ENCODE measurements at regions not wholly inside any gene's neighbourhood (a gene's known extent, or its start where the extent isn't known, plus 50 kb on each side); places are given as distances from the start of the nearest gene placed in this dataset.
"Not testable (repeated sequence)": the region's sequence is repeated elsewhere in the genome, so short reads cannot be mapped to it uniquely, and the experiment has no call there.

- DNase-seq (ENCODE audit: low read depth in 2 of 2): no peak
Observed at GRCh38 chr6:8844968-8845367, 409.6 kb upstream of the SLC35B3 start.

- no peak for DNase-seq (ENCODE audit: low read depth in 2 of 2)
Observed at GRCh38 chr6:8839626-8840025, 404.3 kb upstream of the SLC35B3 start.

- no peak for DNase-seq (ENCODE audit: low read depth in 2 of 2)
Observed at GRCh38 chr6:8837343-8837742, 402.0 kb upstream of the SLC35B3 start.

GRCh38 chr6:8832695-8833094 lies 397.4 kb upstream of the SLC35B3 start:
- not testable (repeated sequence) for DNase-seq (ENCODE audit: low read depth in 2 of 2)

- DNase-seq (ENCODE audit: low read depth in 2 of 2): no peak
Observed at GRCh38 chr6:8831366-8832152, 396.2 kb upstream of the SLC35B3 start.

- DNase-seq (ENCODE audit: low read depth in 2 of 2): no peak
Observed at GRCh38 chr6:8830794-8831193, 395.4 kb upstream of the SLC35B3 start.

GRCh38 chr6:8829796-8830195 lies 394.5 kb upstream of the SLC35B3 start:
- DNase-seq (ENCODE audit: low read depth in 2 of 2): no peak

- no peak for DNase-seq (ENCODE audit: low read depth in 2 of 2)
Observed at GRCh38 chr6:8829296-8829695, 394.0 kb upstream of the SLC35B3 start.

- DNase-seq (ENCODE audit: low read depth in 2 of 2): no peak
Observed at GRCh38 chr6:8828376-8828775, 393.0 kb upstream of the SLC35B3 start.

GRCh38 chr6:8825726-8826125 lies 390.4 kb upstream of the SLC35B3 start:
- DNase-seq (ENCODE audit: low read depth in 2 of 2): no peak

- DNase-seq (ENCODE audit: low read depth in 2 of 2): no peak
Observed at GRCh38 chr6:8821981-8822381, 386.6 kb upstream of the SLC35B3 start.

- DNase-seq (ENCODE audit: low read depth in 2 of 2): no peak
Observed at GRCh38 chr6:8820313-8820712, 385.0 kb upstream of the SLC35B3 start.

- no peak for DNase-seq (ENCODE audit: low read depth in 2 of 2)
Observed at GRCh38 chr6:8819446-8819845, 384.1 kb upstream of the SLC35B3 start.

GRCh38 chr6:8814440-8815000 lies 379.2 kb upstream of the SLC35B3 start:
- no peak for DNase-seq (ENCODE audit: low read depth in 2 of 2)

GRCh38 chr6:8810325-8810724 lies 375.0 kb upstream of the SLC35B3 start:
- DNase-seq (ENCODE audit: low read depth in 2 of 2): no peak

GRCh38 chr6:8809662-8810061 lies 374.3 kb upstream of the SLC35B3 start:
- DNase-seq (ENCODE audit: low read depth in 2 of 2): no peak

GRCh38 chr6:8803181-8803760 lies 367.9 kb upstream of the SLC35B3 start:
- no peak for DNase-seq (ENCODE audit: low read depth in 2 of 2)

- DNase-seq (ENCODE audit: low read depth in 2 of 2): not testable (repeated sequence)
Observed at GRCh38 chr6:8802397-8802796, 367.1 kb upstream of the SLC35B3 start.

- no peak for DNase-seq (ENCODE audit: low read depth in 2 of 2)
Observed at GRCh38 chr6:8794420-8794819, 359.1 kb upstream of the SLC35B3 start.

GRCh38 chr6:8789878-8790277 lies 354.5 kb upstream of the SLC35B3 start:
- no peak for DNase-seq (ENCODE audit: low read depth in 2 of 2)

- no peak for DNase-seq (ENCODE audit: low read depth in 2 of 2)
Observed at GRCh38 chr6:8785223-8785622, 349.9 kb upstream of the SLC35B3 start.

GRCh38 chr6:8783191-8783590 lies 347.8 kb upstream of the SLC35B3 start:
- DNase-seq (ENCODE audit: low read depth in 2 of 2): no peak

- no peak for DNase-seq (ENCODE audit: low read depth in 2 of 2)
Observed at GRCh38 chr6:8780653-8781052, 345.3 kb upstream of the SLC35B3 start.

Measured in stimulated activated CD4-positive, alpha-beta T cell treated with anti-CD3 and anti-CD28 coated beads, Interleukin-1b, Interleukin-23, amount 100 ng/mL, for 4 hours (primary cell).